Fibroblast of skin of abdomen (primary cell): ENCODE measurements at regions not wholly inside any gene's neighbourhood (a gene's known extent, or its start where the extent isn't known, plus 50 kb on each side); places are given as distances from the start of the nearest gene placed in this dataset.

Experiments
- DNase-seq: peaks from one replicate; pipeline ENCODE4 v3.0.0-alpha.2; 2013

DNA sequence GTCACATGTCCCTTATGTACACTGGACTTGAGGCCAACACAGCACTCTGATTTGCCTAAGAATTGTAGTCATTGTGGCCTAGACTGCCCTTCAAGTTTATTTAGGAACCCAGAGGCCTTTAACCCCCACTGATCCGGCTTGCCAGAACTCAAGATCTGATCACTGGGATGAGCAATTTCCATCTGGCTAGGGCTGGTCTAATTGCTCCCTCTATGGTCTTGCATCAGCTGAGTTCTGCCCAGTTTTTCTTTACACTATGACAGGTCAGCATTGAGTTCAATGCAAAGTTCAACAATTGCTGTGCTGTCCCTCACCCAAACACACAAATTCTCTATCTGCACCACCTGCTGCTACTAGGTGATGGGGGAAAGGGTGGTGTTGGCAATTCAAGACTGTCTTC lies 146.9 kb upstream of the MDGA2 start:
- no peak for DNase-seq

DNA sequence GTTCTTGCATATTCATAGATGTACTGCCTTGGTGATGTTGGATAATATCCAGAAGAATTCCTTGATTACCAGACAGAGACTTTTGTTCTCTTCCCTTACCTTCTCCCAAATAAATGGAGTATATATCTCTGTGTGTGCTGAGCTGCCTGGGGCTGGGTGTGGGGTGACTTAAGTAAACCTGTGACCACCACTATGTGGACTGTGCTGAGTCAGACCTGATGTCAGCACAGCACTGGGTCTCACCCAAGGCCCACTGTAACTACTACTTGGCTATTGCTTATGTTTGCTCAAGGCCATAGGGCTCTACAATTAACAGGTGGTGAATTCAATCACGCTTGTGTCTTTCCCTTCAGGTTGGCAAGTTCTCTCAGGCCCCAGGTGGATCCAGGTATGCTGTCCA lies 145.7 kb upstream of the MDGA2 start:
- DNase-seq: no peak

DNA sequence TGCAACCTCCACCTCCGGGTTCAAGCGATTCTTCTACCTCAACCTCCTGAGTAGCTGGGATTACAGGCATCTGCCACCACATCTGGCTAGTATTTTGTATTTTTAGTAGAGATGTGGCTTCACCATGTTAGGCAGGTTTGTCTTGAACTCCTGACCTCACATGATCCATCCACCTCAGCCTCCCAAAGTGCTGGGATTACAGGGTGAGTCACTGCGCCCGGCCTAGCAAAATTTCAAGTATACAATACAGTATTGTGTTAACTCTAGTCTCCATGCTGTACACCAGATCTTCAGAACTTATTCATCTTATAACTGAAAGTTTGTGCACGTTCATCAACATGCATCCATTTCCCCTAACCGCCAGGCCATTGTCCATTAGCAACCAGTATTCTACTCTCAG lies 115.1 kb upstream of the MDGA2 start:
- no peak for DNase-seq

DNA sequence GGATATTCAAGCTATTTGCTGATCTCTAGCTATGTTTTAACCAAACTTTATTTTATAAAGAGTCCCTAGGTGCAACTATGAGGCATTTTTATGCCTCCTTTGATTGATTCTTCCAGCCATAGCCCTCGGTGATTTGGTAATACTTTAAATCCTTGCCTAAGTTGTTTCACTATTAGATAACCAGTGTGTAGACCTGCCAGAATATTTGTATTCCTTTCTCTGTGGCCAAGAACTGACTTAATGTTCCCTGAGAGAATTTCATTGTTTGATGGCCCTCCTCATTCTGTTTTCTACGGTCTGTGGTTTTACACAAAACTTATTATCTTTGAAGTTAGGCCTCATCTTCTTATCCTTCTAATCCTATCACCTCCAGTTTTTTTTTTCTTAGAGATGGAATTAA lies 109.7 kb upstream of the MDGA2 start:
- no peak for DNase-seq

DNA sequence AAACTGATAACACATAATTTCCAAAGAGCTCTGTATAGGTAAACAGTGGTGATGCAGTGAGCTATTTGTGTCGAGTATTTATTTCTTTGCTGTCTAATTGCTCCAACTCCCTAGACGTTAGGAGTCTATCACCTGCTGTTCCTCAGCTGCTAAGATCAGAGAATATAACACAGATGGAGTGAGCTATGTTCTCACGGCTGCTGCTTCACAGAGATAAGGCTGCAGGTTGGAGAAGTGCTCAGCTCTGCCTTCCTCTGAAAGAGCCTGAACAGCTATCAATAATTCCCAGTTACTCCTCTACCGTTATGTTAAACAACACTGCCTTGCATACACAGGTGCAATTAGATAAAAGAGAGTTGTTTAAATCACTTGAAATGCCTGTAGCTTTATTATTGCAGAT lies 103.2 kb upstream of the MDGA2 start:
- no peak for DNase-seq

DNA sequence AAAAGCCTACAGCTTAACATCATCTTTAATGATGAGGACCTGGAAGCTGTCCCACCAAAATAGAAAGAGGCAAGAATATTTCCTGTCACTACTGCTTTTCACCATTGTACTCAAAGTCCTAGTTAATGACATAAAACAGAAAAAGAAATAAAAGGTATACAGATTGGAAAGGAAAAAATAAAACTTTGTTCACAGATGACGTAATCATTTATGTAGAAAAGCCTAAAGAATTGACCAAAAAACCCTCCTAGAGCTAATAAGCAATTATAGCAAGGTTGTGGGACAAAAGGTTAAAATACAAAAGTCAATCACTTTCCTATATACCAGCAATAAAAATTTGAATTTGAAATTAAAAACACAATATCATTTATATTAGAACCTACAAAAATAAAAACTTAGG lies 97.2 kb upstream of the MDGA2 start:
- DNase-seq: no peak

DNA sequence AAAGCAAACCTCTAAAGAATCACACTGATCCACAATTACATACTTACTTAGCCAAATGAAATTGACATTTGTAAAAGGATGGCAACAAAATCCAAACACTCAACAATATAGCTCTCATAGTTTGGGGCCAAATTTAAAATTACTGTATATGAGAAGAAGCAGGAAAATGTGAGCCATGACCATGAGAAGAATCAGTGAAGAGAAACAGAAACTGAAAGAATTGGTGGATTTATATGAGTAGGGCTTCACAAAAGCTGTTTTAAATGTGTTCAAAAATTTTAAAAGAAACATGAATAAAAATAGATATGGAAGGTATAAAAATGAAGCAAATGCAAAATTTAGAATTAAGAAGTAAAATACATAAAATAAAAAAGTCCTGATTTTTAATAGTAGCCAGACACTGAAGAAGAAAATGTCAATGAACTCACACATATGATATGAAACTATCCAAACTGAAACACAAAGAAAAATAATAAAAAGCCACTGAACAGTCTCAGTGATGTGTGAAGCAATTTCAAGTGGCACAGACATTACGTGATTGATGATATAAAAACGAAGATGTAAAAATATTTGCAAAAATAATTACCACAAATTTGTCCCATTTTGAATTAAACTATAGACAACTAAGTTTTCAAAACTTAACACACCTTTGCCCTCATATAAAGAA lies 87.9 kb upstream of the MDGA2 start:
- DNase-seq: no peak

DNA sequence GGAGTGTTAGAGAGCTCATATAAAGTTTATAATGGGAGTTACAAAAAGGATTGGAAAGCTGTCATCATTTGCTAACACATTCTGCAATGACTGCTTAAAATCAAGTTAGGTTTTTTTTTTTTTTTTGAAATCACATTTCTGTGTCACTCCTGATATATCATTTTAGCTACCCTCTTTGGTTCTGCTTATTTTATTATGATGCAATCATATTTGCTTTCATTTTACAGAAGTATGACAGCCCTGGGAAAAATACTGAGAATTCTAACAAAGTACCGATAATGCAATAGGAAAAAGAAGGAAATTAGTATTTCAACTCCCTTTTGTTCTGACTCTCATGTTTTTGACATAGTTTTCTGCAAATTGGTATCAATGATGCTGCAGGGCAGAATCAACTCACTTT lies 71.6 kb upstream of the MDGA2 start:
- DNase-seq: no peak

DNA sequence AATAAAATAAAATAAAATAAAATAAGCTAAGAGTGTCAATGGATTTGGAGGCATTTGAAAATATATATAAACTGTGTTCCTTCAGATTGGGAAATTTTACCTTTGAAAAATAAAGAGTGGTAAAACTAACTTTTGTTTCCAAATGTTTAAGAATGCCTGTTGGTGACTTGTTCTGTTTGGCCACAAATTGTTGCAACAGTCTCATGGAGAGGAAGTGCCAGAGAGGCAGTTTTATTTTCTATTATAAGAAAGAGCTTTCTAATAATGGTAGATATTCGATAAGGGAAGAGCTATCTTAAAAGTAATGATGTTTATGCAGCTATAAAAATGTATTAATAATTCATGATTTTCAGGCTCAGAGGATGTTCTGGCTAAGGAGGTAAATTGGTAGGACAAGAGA lies 68.8 kb upstream of the MDGA2 start:
- no peak for DNase-seq

DNA sequence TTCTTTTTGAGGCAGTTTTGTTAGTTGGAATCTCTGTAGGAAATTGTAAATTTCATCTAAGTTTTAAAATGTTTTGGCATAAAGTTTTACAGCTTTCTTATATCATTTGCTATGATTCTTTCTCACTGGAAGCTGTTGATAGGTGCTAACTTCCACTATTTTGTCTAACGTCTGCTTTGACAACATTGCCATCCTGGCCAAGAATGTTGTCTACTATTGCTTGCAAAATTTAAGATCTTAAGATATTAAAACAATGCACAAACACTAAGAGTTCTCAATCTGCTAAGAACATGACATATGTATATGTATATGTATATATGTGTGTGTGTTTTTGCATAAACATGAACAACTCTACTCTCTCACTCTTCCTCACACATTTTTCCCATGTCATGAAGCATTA lies 64.1 kb upstream of the MDGA2 start:
- DNase-seq: no peak

DNA sequence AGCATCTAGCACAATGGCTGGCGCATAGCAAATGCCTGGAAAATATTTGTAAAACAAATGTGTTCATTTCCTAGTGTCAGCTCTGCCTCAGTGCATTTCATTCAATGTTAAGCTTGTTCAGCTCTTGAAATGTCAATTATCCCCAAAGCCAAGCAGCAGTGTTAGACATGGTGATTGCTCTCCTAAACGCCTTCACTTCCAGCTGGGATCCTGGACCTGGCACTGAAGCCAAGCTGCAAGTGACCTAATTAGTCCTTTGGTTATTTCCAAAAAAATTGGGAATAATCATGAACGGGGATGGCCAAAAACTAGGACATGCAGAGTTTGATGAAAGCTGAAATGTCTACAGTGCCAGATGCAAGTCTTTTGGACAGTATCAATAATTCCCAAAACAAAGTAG lies 54.9 kb upstream of the MDGA2 start:
- DNase-seq: no peak
